Activated T-helper 17 cell treated with anti-CD3 and anti-CD28 coated beads, Interleukin-2, amount 50 U/mL, for 72 hours (primary cell): ENCODE measurements at regions not wholly inside any gene's neighbourhood (a gene's known extent, or its start where the extent isn't known, plus 50 kb on each side); places are given as distances from the start of the nearest gene placed in this dataset.
"Not testable (repeated sequence)": the region's sequence is repeated elsewhere in the genome, so short reads cannot be mapped to it uniquely, and the experiment has no call there.

Source experiments
- ATAC-seq: fragments of 150-1000 bp; cut with Tn5 transposase; replicated peaks from 2 replicates; pipeline ENCODE4 v1.10.0; 2021; ENCODE audit warnings: mild to moderate bottlenecking, moderate library complexity
- H3K27ac Mint-ChIP-seq: one replicate; pipeline ENCODE4 v1.8.0; 2022; ENCODE audit warnings: mixed read lengths
- H3K27me3 Mint-ChIP-seq: one replicate; pipeline ENCODE4 v1.8.0; 2022; ENCODE audit warnings: mixed read lengths
- H3K36me3 Mint-ChIP-seq: one replicate; pipeline ENCODE4 v1.8.0; 2022; ENCODE audit warnings: low read depth, mild to moderate bottlenecking, mixed read lengths
- H3K4me1 Mint-ChIP-seq: one replicate; pipeline ENCODE4 v1.8.0; 2022; ENCODE audit warnings: mixed read lengths
- H3K4me3 Mint-ChIP-seq: one replicate; pipeline ENCODE4 v1.8.0; 2022; ENCODE audit warnings: mild to moderate bottlenecking, mixed read lengths
- H3K9me3 Mint-ChIP-seq: one replicate; pipeline ENCODE4 v1.8.0; 2022; ENCODE audit warnings: mixed read lengths

DNA sequence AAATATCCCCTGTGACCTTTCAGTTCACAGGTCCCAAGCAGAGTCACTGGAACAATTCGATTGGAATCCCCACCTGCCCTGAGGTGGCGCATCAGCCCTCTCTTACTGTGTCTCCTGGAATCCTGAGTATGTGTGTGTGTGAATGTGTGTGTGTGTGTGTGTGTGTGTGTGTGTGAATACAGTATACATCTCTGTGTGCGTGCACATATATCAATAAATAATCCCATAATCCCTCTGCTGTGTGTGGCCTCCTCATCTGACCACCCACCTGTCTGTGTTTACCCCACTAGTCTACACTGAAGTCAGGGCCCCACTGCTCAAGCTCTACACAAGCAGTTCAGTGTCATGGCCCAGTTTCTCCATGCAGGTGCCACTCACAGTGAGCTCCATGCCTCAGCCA is 187.4 kb downstream of the ERCC6L2 start:
- no peaks in the 10 kb centered on the region for H3K9me3 Mint-ChIP-seq
- H3K27me3 Mint-ChIP-seq, result no peaks in the 10 kb centered on the region
- H3K36me3 Mint-ChIP-seq, result no peaks in the 10 kb centered on the region
- no peak overlapping the region for H3K27ac Mint-ChIP-seq
- H3K4me3 Mint-ChIP-seq, result no peak overlapping the region
- ATAC-seq, result no peak
- H3K4me1 Mint-ChIP-seq, result peaks cover 10% of the 10 kb centered on the region

- H3K9me3 Mint-ChIP-seq, result no peaks in the 10 kb centered on the region
- no peak for ATAC-seq
- H3K4me1 Mint-ChIP-seq, result peaks cover 10% of the 10 kb centered on the region
- no peak overlapping the region for H3K4me3 Mint-ChIP-seq
- H3K27me3 Mint-ChIP-seq, result no peaks in the 10 kb centered on the region
- H3K27ac Mint-ChIP-seq, result peak overlapping the region; percentile 16
- no peaks in the 10 kb centered on the region for H3K36me3 Mint-ChIP-seq
These were observed 186.5 kb downstream of the ERCC6L2 start for GRCh38 chr9:96062031-96062430.

DNA sequence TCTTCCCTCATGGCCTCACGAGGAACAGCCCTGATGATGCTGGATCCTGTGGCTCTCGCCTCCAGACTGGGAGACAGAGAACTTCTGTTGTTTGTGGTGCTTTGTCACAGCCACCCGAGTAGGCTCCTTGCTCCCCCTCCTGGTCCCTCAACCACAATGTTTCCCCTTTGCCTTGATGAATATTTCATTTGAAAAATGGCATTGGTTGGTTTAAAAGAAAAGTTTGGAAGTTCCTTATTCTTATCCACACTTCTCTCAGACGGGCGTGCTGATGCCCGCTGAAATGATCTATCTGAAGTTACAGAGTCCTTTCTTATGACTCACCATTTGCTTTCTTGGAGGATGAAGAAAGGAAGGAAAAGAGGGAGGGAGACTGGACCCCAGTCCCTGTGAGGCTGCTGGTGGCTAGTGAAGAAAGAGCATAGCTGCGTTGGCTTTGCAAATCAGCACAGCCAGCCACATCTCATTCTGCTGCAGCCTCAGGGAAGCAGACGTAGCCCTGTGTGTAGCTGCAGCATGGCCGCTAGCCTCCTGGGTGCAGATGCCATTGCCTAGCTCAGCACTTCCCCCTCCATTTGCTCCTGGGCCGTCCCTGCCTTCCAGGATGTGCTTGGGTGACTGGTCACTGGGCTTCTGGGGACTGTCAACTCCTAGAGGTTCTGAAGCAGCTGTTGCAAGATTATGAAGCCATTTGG is 185.9 kb downstream of the ERCC6L2 start:
- Mint-ChIP-seq H3K4me1 (peaks cover 10% of the 10 kb centered on the region), H3K9me3 (no peaks in the 10 kb centered on the region), H3K4me3 (no peak overlapping the region), H3K36me3 (no peaks in the 10 kb centered on the region), H3K27ac (peak overlapping the region; percentile 16), H3K27me3 (no peaks in the 10 kb centered on the region)
- ATAC-seq, result peak; percentile 62

- ATAC-seq, result peak; percentile 66
- Mint-ChIP-seq H3K27ac (no peak overlapping the region), H3K4me3 (no peak overlapping the region), H3K9me3 (no peaks in the 10 kb centered on the region), H3K36me3 (no peaks in the 10 kb centered on the region), H3K4me1 (peaks cover 10% of the 10 kb centered on the region), H3K27me3 (no peaks in the 10 kb centered on the region)
These were observed 182.7 kb downstream of the ERCC6L2 start for GRCh38 chr9:96058218-96058617.

DNA sequence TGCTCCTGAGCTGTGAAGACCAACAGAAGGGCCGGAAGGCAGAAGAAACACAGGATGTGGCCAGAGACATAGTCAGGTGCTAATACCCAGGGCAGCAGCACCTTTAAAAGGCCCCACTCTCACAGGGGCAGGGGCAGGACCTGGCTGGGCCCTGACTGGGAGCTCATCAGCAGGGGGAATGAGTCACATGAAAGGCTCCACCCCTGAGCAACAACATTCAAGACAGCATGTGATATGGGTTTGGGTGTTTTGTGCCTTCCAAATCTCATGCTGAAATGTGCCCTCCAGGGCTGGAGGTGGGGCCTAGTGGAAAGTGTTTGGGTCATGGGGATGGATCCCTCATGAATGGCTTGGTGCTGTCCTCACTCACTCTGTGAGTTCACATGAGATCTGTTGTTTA is 181.7 kb downstream of the ERCC6L2 start:
- peak; percentile 57 for ATAC-seq
- Mint-ChIP-seq H3K27ac (no peak overlapping the region), H3K36me3 (no peaks in the 10 kb centered on the region), H3K27me3 (no peaks in the 10 kb centered on the region), H3K4me1 (peaks cover 10% of the 10 kb centered on the region), H3K4me3 (no peak overlapping the region), H3K9me3 (no peaks in the 10 kb centered on the region)

- no peak overlapping the region for H3K4me3 Mint-ChIP-seq
- H3K36me3 Mint-ChIP-seq, result no peaks in the 10 kb centered on the region
- no peak for ATAC-seq
- peak overlapping the region; percentile 8 for H3K27ac Mint-ChIP-seq
- H3K27me3 Mint-ChIP-seq, result no peaks in the 10 kb centered on the region
- peaks cover 6% of the 10 kb centered on the region for H3K4me1 Mint-ChIP-seq
- no peaks in the 10 kb centered on the region for H3K9me3 Mint-ChIP-seq
These were observed 180.7 kb downstream of the ERCC6L2 start for GRCh38 chr9:96056226-96056625.

- H3K4me3 Mint-ChIP-seq, H3K27ac Mint-ChIP-seq, H3K4me1 Mint-ChIP-seq, H3K36me3 Mint-ChIP-seq, H3K27me3 Mint-ChIP-seq, H3K9me3 Mint-ChIP-seq, ATAC-seq: not testable (repeated sequence)
These were observed 178.8 kb downstream of the ERCC6L2 start for GRCh38 chr9:96054248-96054647.

- Mint-ChIP-seq H3K4me3 (no peak overlapping the region), H3K4me1 (no peaks in the 10 kb centered on the region)
- no peak for ATAC-seq
These were observed 177.2 kb downstream of the ERCC6L2 start for GRCh38 chr9:96052686-96053085.

GRCh38 chr9:96051423-96051822 is 175.9 kb downstream of the ERCC6L2 start:
- H3K4me1 Mint-ChIP-seq, result no peaks in the 10 kb centered on the region
- H3K4me3 Mint-ChIP-seq, result no peak overlapping the region

More at GRCh38 chr9:96052686-96053085, 177.2 kb downstream of the ERCC6L2 start:
- Mint-ChIP-seq H3K27me3 (no peaks in the 10 kb centered on the region), H3K36me3 (no peaks in the 10 kb centered on the region), H3K27ac (no peak overlapping the region), H3K9me3 (no peaks in the 10 kb centered on the region)

DNA sequence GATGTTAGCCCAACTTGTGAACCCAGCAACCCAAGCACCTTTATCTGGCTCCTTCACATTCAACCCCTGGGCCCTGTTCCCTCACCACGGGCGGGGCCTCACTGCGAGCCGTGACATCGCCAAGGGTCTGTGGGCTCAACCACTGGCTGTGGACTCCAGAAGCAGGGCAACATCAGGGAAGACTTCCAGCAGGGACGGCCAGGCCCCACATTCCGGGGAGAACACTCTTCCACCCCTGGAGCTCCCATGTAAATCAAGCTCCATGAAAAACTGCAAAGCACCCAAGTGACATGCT is 175.3 kb downstream of the ERCC6L2 start:
- Mint-ChIP-seq H3K9me3 (no peaks in the 10 kb centered on the region), H3K27ac (no peak overlapping the region), H3K4me1 (no peaks in the 10 kb centered on the region), H3K27me3 (peaks cover 7% of the 10 kb centered on the region), H3K4me3 (no peak overlapping the region), H3K36me3 (no peaks in the 10 kb centered on the region)
- no peak for ATAC-seq

More at GRCh38 chr9:96051423-96051822, 175.9 kb downstream of the ERCC6L2 start:
- peaks cover 4% of the 10 kb centered on the region for H3K27me3 Mint-ChIP-seq
- H3K36me3 Mint-ChIP-seq, result no peaks in the 10 kb centered on the region
- no peaks in the 10 kb centered on the region for H3K9me3 Mint-ChIP-seq
- no peak for ATAC-seq
- no peak overlapping the region for H3K27ac Mint-ChIP-seq

- H3K36me3 Mint-ChIP-seq, result no peaks in the 10 kb centered on the region
- peaks cover 11% of the 10 kb centered on the region for H3K27me3 Mint-ChIP-seq
- no peaks in the 10 kb centered on the region for H3K4me1 Mint-ChIP-seq
- H3K27ac Mint-ChIP-seq, result no peak overlapping the region
- ATAC-seq, result no peak
- no peaks in the 10 kb centered on the region for H3K9me3 Mint-ChIP-seq
- H3K4me3 Mint-ChIP-seq, result no peak overlapping the region
These were observed 174.8 kb downstream of the ERCC6L2 start for GRCh38 chr9:96050048-96050860.

GRCh38 chr9:96048956-96049831 is 173.7 kb downstream of the ERCC6L2 start:
- no peak for ATAC-seq
- Mint-ChIP-seq H3K9me3 (no peaks in the 10 kb centered on the region), H3K36me3 (no peaks in the 10 kb centered on the region), H3K4me1 (no peaks in the 10 kb centered on the region), H3K27me3 (peaks cover 14% of the 10 kb centered on the region), H3K27ac (no peak overlapping the region), H3K4me3 (no peak overlapping the region)

GRCh38 chr9:96048104-96048955 is 172.8 kb downstream of the ERCC6L2 start:
- Mint-ChIP-seq H3K4me1 (no peaks in the 10 kb centered on the region), H3K27ac (peak overlapping the region; percentile 59), H3K27me3 (peaks cover 15% of the 10 kb centered on the region), H3K36me3 (no peaks in the 10 kb centered on the region), H3K9me3 (no peaks in the 10 kb centered on the region), H3K4me3 (no peak overlapping the region)
- peak; percentile 48 for ATAC-seq

- H3K36me3 Mint-ChIP-seq, result no peaks in the 10 kb centered on the region
- no peak overlapping the region for H3K4me3 Mint-ChIP-seq
- H3K27ac Mint-ChIP-seq, result peak overlapping the region; percentile 59
- H3K27me3 Mint-ChIP-seq, result peaks cover 15% of the 10 kb centered on the region
- no peaks in the 10 kb centered on the region for H3K9me3 Mint-ChIP-seq
- H3K4me1 Mint-ChIP-seq, result no peaks in the 10 kb centered on the region
- ATAC-seq, result peak; percentile 24
These were observed 172.2 kb downstream of the ERCC6L2 start for GRCh38 chr9:96047741-96048103.
